Liver (tissue), 8 donors: ENCODE measurements at regions not wholly inside any gene's neighbourhood (a gene's known extent, or its start where the extent isn't known, plus 50 kb on each side); places are given as distances from the start of the nearest gene placed in this dataset.

ENCODE experiments used
- DNase-seq: peaks from one replicate; pipeline ENCODE4 v3.0.0-alpha.2; 2017; ENCODE audit warnings: low spot score
- H3K27ac ChIP-seq, 2 donors: one replicate each; pipeline ENCODE4 v1.7.0; 2013; ENCODE audit warnings: inconsistent platforms in 2 of 2, low read length in 2 of 2, control low read depth in 1 of 2, low read depth in 1 of 2, mild to moderate bottlenecking in 1 of 2
- H3K27me3 ChIP-seq, 4 donors: one replicate each; pipeline versions ENCODE4 v1.6.1 to v1.7.0; 2013; ENCODE audit warnings: low read length in 3 of 4, inconsistent platforms in 1 of 4, mild to moderate bottlenecking in 1 of 4, moderate library complexity in 1 of 4; ENCODE audit not compliant: control insufficient read depth in 4 of 4, insufficient read depth in 4 of 4
- H3K36me3 ChIP-seq, 4 donors: one replicate each; pipeline versions ENCODE4 v1.6.1 to v1.7.0; 2013; ENCODE audit warnings: low read length in 3 of 4, mild to moderate bottlenecking in 3 of 4, low read depth in 1 of 4, moderate library complexity in 1 of 4; ENCODE audit not compliant: control insufficient read depth in 4 of 4, insufficient read depth in 3 of 4
- H3K4me1 ChIP-seq, 4 donors: one replicate each; pipeline versions ENCODE4 v1.6.1 to v1.7.0; 2013; ENCODE audit warnings: low read length in 3 of 4, mild to moderate bottlenecking in 3 of 4, moderate library complexity in 1 of 4; ENCODE audit not compliant: control insufficient read depth in 4 of 4, insufficient read depth in 4 of 4
- H3K4me3 ChIP-seq, 3 donors: one replicate each; pipeline versions ENCODE4 v1.6.1 to v1.7.0; 2013; ENCODE audit warnings: low read length in 3 of 3, control low read depth in 1 of 3, low read depth in 1 of 3, mild to moderate bottlenecking in 1 of 3
- H3K9ac ChIP-seq, 2 donors: one replicate each; pipeline ENCODE4 v1.7.0; 2013; ENCODE audit warnings: low read length in 2 of 2, mild to moderate bottlenecking in 2 of 2, moderate library complexity in 2 of 2, control low read depth in 1 of 2, low read depth in 1 of 2
- H3K9me3 ChIP-seq, 4 donors: one replicate each; pipeline versions ENCODE4 v1.6.1 to v1.7.0; 2013; ENCODE audit warnings: low read length in 3 of 4; ENCODE audit not compliant: control insufficient read depth in 4 of 4
- ATF3 ChIP-seq: IDR thresholded peaks from 2 replicates; pipeline ENCODE4 v1.6.1; 2016; ENCODE audit warnings: antibody characterized with exemption
- CTCF ChIP-seq: fragments of 150-350 bp; IDR thresholded peaks from 2 replicates; pipeline ENCODE4 v1.5.1; 2017; ENCODE audit warnings: improper control_type of control experiment, low read depth, low read length; ENCODE audit not compliant: missing input control
- EGR1 ChIP-seq, 2 donors: IDR thresholded peaks; 2 replicates each; pipeline ENCODE4 v1.6.1; 2016 to 2018; ENCODE audit warnings: antibody characterized with exemption in 2 of 2, low read depth in 2 of 2
- FOXA1 ChIP-seq: IDR thresholded peaks from 2 replicates; pipeline ENCODE4 v1.6.1; 2016; ENCODE audit warnings: antibody characterized with exemption
- FOXA2 ChIP-seq: IDR thresholded peaks from 2 replicates; pipeline ENCODE4 v1.6.1; 2016; ENCODE audit warnings: antibody characterized with exemption
- GABPA ChIP-seq, 2 donors: IDR thresholded peaks in 1 of 2; conservative IDR thresholded peaks in 1 of 2; 2 replicates each; pipeline ENCODE4 v1.6.1; 2016; ENCODE audit warnings: antibody characterized with exemption in 2 of 2, mild to moderate bottlenecking in 1 of 2, moderate library complexity in 1 of 2
- HNF4A ChIP-seq, 2 donors: conservative IDR thresholded peaks; 2 replicates each; pipeline ENCODE4 v1.6.1; 2016; ENCODE audit warnings: antibody characterized with exemption in 2 of 2, mild to moderate bottlenecking in 2 of 2
- HNF4G ChIP-seq: IDR thresholded peaks from 2 replicates; pipeline ENCODE4 v1.6.1; 2016; ENCODE audit warnings: antibody characterized with exemption
- JUND ChIP-seq, 2 donors: IDR thresholded peaks; 2 replicates each; pipeline ENCODE4 v1.6.1; 2016; ENCODE audit warnings: antibody characterized with exemption in 2 of 2
- NR2F2 ChIP-seq: IDR thresholded peaks from 2 replicates; pipeline ENCODE4 v1.6.1; 2016; ENCODE audit warnings: antibody characterized with exemption
- RAD21 ChIP-seq, 2 donors: IDR thresholded peaks; 2 replicates each; pipeline ENCODE4 v1.6.1; 2016; ENCODE audit warnings: antibody characterized with exemption in 2 of 2, mild to moderate bottlenecking in 2 of 2
- RXRA ChIP-seq, 2 donors: IDR thresholded peaks; 2 replicates each; pipeline ENCODE4 v1.6.1; 2017 to 2018; ENCODE audit warnings: antibody characterized with exemption in 2 of 2, mild to moderate bottlenecking in 1 of 2
- SP1 ChIP-seq: IDR thresholded peaks from 2 replicates; pipeline ENCODE4 v1.6.1; 2018; ENCODE audit warnings: antibody characterized with exemption, mild to moderate bottlenecking
- TAF1 ChIP-seq: conservative IDR thresholded peaks from 2 replicates; pipeline ENCODE4 v1.6.1; 2016; ENCODE audit warnings: antibody characterized with exemption, mild to moderate bottlenecking
- YY1 ChIP-seq: IDR thresholded peaks from 2 replicates; pipeline ENCODE4 v1.6.1; 2016; ENCODE audit warnings: antibody characterized with exemption, mild to moderate bottlenecking
- ZBTB33 ChIP-seq: IDR thresholded peaks from 2 replicates; pipeline ENCODE4 v1.6.1; 2016; ENCODE audit warnings: antibody characterized with exemption
- WGBS: extraction: QIAGEN DNeasy Blood & Tissue Kit; methylation state at CpG from one replicate; pipeline ENCODE4 v1.1.7; 2013; 5-methylcytosine and 5-hydroxymethylcytosine counted together
- TF ChIP-seq, protein P1 (sequence below): IDR thresholded peaks from 2 replicates; pipeline ENCODE4 v1.6.1; 2016; ENCODE audit warnings: antibody characterized with exemption
- TF ChIP-seq, protein P2 (sequence below): IDR thresholded peaks from 2 replicates; pipeline ENCODE4 v1.6.1; 2016; ENCODE audit warnings: antibody characterized with exemption, mild to moderate bottlenecking
- donor health status: healthy.
- donor health status: healthy.
- donor health status: healthy.
- donor health status: healthy.
- donor health status: healthy.

- Histone ChIP-seq H3K36me3 (no peaks in the 10 kb centered on the region), H3K27me3 (no peaks in the 10 kb centered on the region), H3K27ac (no peak overlapping the region), H3K9ac (no peak overlapping the region), H3K4me3 (no peak overlapping the region), H3K4me1 (no peaks in the 10 kb centered on the region), H3K9me3 (peaks cover 0 to 4% (median 3%) of the 10 kb centered on the region in 4 donors)
- TF ChIP-seq ATF3 (no peak), CTCF (no peak), HNF4G (no peak), YY1 (no peak), NR2F2 (no peak), FOXA2 (no peak), RAD21 (IDR thresholded peaks at IDR 0.05) (no peak), RXRA (IDR thresholded peaks at IDR 0.05) (no peak), JUND (IDR thresholded peaks at IDR 0.05) (no peak), EGR1 (IDR thresholded peaks at IDR 0.05; ENCODE audit: low read depth in 2 of 2) (no peak), HNF4A (conservative IDR thresholded peaks at IDR 0.05) (no peak), GABPA (IDR thresholded peaks at IDR 0.05 in 1 of 2, conservative IDR thresholded peaks at IDR 0.05 in 1 of 2) (no peak), TAF1 (no peak), SP1 (no peak), FOXA1 (no peak), ZBTB33 (no peak)
- TF ChIP-seq, protein P1, sequence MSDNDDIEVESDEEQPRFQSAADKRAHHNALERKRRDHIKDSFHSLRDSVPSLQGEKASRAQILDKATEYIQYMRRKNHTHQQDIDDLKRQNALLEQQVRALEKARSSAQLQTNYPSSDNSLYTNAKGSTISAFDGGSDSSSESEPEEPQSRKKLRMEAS = no peak
- TF ChIP-seq, protein P2, sequence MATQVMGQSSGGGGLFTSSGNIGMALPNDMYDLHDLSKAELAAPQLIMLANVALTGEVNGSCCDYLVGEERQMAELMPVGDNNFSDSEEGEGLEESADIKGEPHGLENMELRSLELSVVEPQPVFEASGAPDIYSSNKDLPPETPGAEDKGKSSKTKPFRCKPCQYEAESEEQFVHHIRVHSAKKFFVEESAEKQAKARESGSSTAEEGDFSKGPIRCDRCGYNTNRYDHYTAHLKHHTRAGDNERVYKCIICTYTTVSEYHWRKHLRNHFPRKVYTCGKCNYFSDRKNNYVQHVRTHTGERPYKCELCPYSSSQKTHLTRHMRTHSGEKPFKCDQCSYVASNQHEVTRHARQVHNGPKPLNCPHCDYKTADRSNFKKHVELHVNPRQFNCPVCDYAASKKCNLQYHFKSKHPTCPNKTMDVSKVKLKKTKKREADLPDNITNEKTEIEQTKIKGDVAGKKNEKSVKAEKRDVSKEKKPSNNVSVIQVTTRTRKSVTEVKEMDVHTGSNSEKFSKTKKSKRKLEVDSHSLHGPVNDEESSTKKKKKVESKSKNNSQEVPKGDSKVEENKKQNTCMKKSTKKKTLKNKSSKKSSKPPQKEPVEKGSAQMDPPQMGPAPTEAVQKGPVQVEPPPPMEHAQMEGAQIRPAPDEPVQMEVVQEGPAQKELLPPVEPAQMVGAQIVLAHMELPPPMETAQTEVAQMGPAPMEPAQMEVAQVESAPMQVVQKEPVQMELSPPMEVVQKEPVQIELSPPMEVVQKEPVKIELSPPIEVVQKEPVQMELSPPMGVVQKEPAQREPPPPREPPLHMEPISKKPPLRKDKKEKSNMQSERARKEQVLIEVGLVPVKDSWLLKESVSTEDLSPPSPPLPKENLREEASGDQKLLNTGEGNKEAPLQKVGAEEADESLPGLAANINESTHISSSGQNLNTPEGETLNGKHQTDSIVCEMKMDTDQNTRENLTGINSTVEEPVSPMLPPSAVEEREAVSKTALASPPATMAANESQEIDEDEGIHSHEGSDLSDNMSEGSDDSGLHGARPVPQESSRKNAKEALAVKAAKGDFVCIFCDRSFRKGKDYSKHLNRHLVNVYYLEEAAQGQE = no peak
- WGBS = 89% methylated on average over 12 of the region's 12 CpGs
- no peak for DNase-seq
Observed at GRCh38 chr7:138185132-138185908, 109.1 kb downstream of the AKR1D1 start.
